Vagina (tissue), 2 donors: ENCODE measurements at regions not wholly inside any gene's neighbourhood (a gene's known extent, or its start where the extent isn't known, plus 50 kb on each side); places are given as distances from the start of the nearest gene placed in this dataset.

Source experiments
- DNase-seq, 2 donors: peaks; one replicate each; pipeline ENCODE4 v3.0.0-alpha.2; 2017; ENCODE audit errors: extremely low spot score in 2 of 2
- H3K27ac ChIP-seq: fragments of 200-600 bp; sonication (generic); one replicate; pipeline ENCODE4 v1.5.1; 2019
- H3K27me3 ChIP-seq: fragments of 200-600 bp; sonication (generic); one replicate; pipeline ENCODE4 v1.5.1; 2019
- H3K36me3 ChIP-seq, 2 donors: fragments of 200-600 bp; sonication (generic); one replicate each; pipeline ENCODE4 v1.5.1; 2017 to 2019
- H3K4me1 ChIP-seq: fragments of 200-600 bp; sonication (generic); one replicate; pipeline ENCODE4 v1.5.1; 2019
- H3K4me3 ChIP-seq, 2 donors: fragments of 200-600 bp; sonication (generic); 1 replicate in 1 of 2; 2 replicates in 1 of 2; pipeline ENCODE4 v1.5.1; 2016 to 2019
- H3K9me3 ChIP-seq: fragments of 200-600 bp; sonication (generic); one replicate; pipeline ENCODE4 v1.5.1; 2019
- CTCF ChIP-seq, 3 experiments: fragments of 450-650 bp in 2 of 3; fragments of 200-600 bp in 1 of 3; sonication (generic) in 1 of 3; IDR thresholded peaks; one replicate each; pipeline ENCODE4 v1.5.1; 2017 to 2019; ENCODE audit warnings: antibody characterized with exemption in 3 of 3, mild to moderate bottlenecking in 2 of 3, moderate library complexity in 2 of 3
- POLR2A ChIP-seq, 2 donors: fragments of 450-650 bp; IDR thresholded peaks; one replicate each; pipeline ENCODE4 v1.6.1; 2017; ENCODE audit warnings: antibody characterized with exemption in 2 of 2, mild to moderate bottlenecking in 2 of 2, moderate library complexity in 2 of 2
- POLR2AphosphoS5 ChIP-seq, 2 donors: sonication (generic); formaldehyde crosslinking; IDR thresholded peaks; one replicate each; pipeline ENCODE4 v1.9.0; 2017; ENCODE audit warnings: antibody characterized with exemption in 2 of 2, mild to moderate bottlenecking in 2 of 2, low read depth in 1 of 2; ENCODE audit not compliant: insufficient read depth in 1 of 2
- intact Hi-C: fragments of 100-400 bp; cut with DNase I; formaldehyde crosslinking; loops from one replicate; pipeline ENCODE4 v1.15.1; 2023

GRCh38 chr5:167180906-167181305 is 1110.5 kb upstream of the WWC1 start:
- intact Hi-C loops: no loop called here
- Histone ChIP-seq H3K27me3 (no peaks in the 10 kb centered on the region), H3K27ac (no peak overlapping the region), H3K36me3 (no peaks in the 10 kb centered on the region), H3K4me3 (no peak overlapping the region), H3K9me3 (no peaks in the 10 kb centered on the region), H3K4me1 (no peaks in the 10 kb centered on the region)
- DNase-seq: no peak
- TF ChIP-seq POLR2A (IDR thresholded peaks at IDR 0.05) (no peak), CTCF (IDR thresholded peaks at IDR 0.05) (no peak), POLR2AphosphoS5 (IDR thresholded peaks at IDR 0.05; ENCODE audit: insufficient read depth in 1 of 2, low read depth in 1 of 2) (no peak)

- TF ChIP-seq POLR2AphosphoS5 (IDR thresholded peaks at IDR 0.05; ENCODE audit: insufficient read depth in 1 of 2, low read depth in 1 of 2) (no peak), CTCF (IDR thresholded peaks at IDR 0.05) (no peak), POLR2A (IDR thresholded peaks at IDR 0.05) (no peak)
- intact Hi-C loops: no loop called here
- no peak for DNase-seq
- Histone ChIP-seq H3K4me1 (no peaks in the 10 kb centered on the region), H3K36me3 (no peaks in the 10 kb centered on the region), H3K9me3 (no peaks in the 10 kb centered on the region), H3K27ac (no peak overlapping the region), H3K4me3 (no peak overlapping the region), H3K27me3 (no peaks in the 10 kb centered on the region)
Observed at GRCh38 chr5:167205881-167206280, 1085.6 kb upstream of the WWC1 start.

GRCh38 chr5:167207081-167207480 is 1084.4 kb upstream of the WWC1 start:
- no peaks in the 10 kb centered on the region for H3K36me3 ChIP-seq
- no peak overlapping the region for H3K27ac ChIP-seq
- no peaks in the 10 kb centered on the region for H3K4me1 ChIP-seq
- intact Hi-C loops: no loop called here
- TF ChIP-seq POLR2AphosphoS5 (IDR thresholded peaks at IDR 0.05; ENCODE audit: insufficient read depth in 1 of 2, low read depth in 1 of 2) (no peak), CTCF (IDR thresholded peaks at IDR 0.05) (no peak), POLR2A (IDR thresholded peaks at IDR 0.05) (no peak)
- no peak for DNase-seq
- H3K9me3 ChIP-seq: no peaks in the 10 kb centered on the region
- H3K27me3 ChIP-seq: no peaks in the 10 kb centered on the region
- no peak overlapping the region for H3K4me3 ChIP-seq

GRCh38 chr5:167208911-167209310 is 1082.5 kb upstream of the WWC1 start:
- H3K27me3 ChIP-seq: no peaks in the 10 kb centered on the region
- no peaks in the 10 kb centered on the region for H3K9me3 ChIP-seq
- H3K36me3 ChIP-seq: no peaks in the 10 kb centered on the region
- TF ChIP-seq POLR2A (IDR thresholded peaks at IDR 0.05): no peak
- TF ChIP-seq POLR2AphosphoS5 (IDR thresholded peaks at IDR 0.05; ENCODE audit: insufficient read depth in 1 of 2, low read depth in 1 of 2): no peak
- TF ChIP-seq CTCF (IDR thresholded peaks at IDR 0.05): no peak
- H3K4me3 ChIP-seq: no peak overlapping the region
- no peaks in the 10 kb centered on the region for H3K4me1 ChIP-seq
- no peak overlapping the region for H3K27ac ChIP-seq
- intact Hi-C loops: no loop called here
- DNase-seq: no peak

- DNase-seq: no peak
- TF ChIP-seq POLR2AphosphoS5 (IDR thresholded peaks at IDR 0.05; ENCODE audit: insufficient read depth in 1 of 2, low read depth in 1 of 2): no peak
- TF ChIP-seq POLR2A (IDR thresholded peaks at IDR 0.05): no peak
- TF ChIP-seq CTCF (IDR thresholded peaks at IDR 0.05): no peak
- H3K27me3 ChIP-seq: no peaks in the 10 kb centered on the region
- H3K27ac ChIP-seq: no peak overlapping the region
- H3K36me3 ChIP-seq: no peaks in the 10 kb centered on the region
- no peak overlapping the region for H3K4me3 ChIP-seq
- no peaks in the 10 kb centered on the region for H3K4me1 ChIP-seq
- intact Hi-C loops: no loop called here
- no peaks in the 10 kb centered on the region for H3K9me3 ChIP-seq
Observed at GRCh38 chr5:167217097-167217743, 1074.2 kb upstream of the WWC1 start.
